Activated CD4-positive, alpha-beta T cell treated with anti-CD3 and anti-CD28 coated beads for 24 hours (primary cell): ENCODE measurements at regions not wholly inside any gene's neighbourhood (a gene's known extent, or its start where the extent isn't known, plus 50 kb on each side); places are given as distances from the start of the nearest gene placed in this dataset.

Source experiments
- DNase-seq, 2 donors: peaks; one replicate each; pipeline ENCODE4 v3.0.0-alpha.2; 2020; ENCODE audit warnings: low read depth in 2 of 2

- DNase-seq, result no peak
Measured at GRCh38 chr2:234768608-234769196, 183.1 kb upstream of the SH3BP4 start.

- DNase-seq, result no peak
Measured at GRCh38 chr2:234765279-234765678, 186.5 kb upstream of the SH3BP4 start.

- DNase-seq, result no peak
Measured at GRCh38 chr2:234764372-234764771, 187.4 kb upstream of the SH3BP4 start.

- DNase-seq, result no peak
Measured at GRCh38 chr2:234763002-234763873, 188.6 kb upstream of the SH3BP4 start.

GRCh38 chr2:234761910-234762309 is 189.9 kb upstream of the SH3BP4 start:
- DNase-seq, result no peak

- no peak for DNase-seq
Measured at GRCh38 chr2:234754126-234754525, 197.7 kb upstream of the SH3BP4 start.

- no peak for DNase-seq
Measured at GRCh38 chr2:234753701-234754100, 198.1 kb upstream of the SH3BP4 start.

- no peak for DNase-seq
Measured at GRCh38 chr2:234752966-234753365, 198.9 kb upstream of the SH3BP4 start.

GRCh38 chr2:234751275-234751973 is 200.4 kb upstream of the SH3BP4 start:
- DNase-seq, result no peak

GRCh38 chr2:234747833-234748559 is 203.8 kb upstream of the SH3BP4 start:
- no peak for DNase-seq

GRCh38 chr2:234747032-234747431 is 204.8 kb upstream of the SH3BP4 start:
- DNase-seq, result no peak

GRCh38 chr2:234745347-234745746 is 206.5 kb upstream of the SH3BP4 start:
- DNase-seq, result no peak

- no peak for DNase-seq
Measured at GRCh38 chr2:234741976-234742375, 209.8 kb upstream of the SH3BP4 start.

- DNase-seq, result no peak
Measured at GRCh38 chr2:234739061-234739460, 212.8 kb upstream of the SH3BP4 start.

- DNase-seq, result no peak
Measured at GRCh38 chr2:234735829-234736228, 216.0 kb upstream of the SH3BP4 start.

- no peak for DNase-seq
Measured at GRCh38 chr2:234733795-234734600, 217.8 kb upstream of the SH3BP4 start.

- no peak for DNase-seq
Measured at GRCh38 chr2:234733093-234733489, 218.7 kb upstream of the SH3BP4 start.

- no peak for DNase-seq
Measured at GRCh38 chr2:234732404-234733092, 219.3 kb upstream of the SH3BP4 start.

GRCh38 chr2:234731236-234731635 is 220.6 kb upstream of the SH3BP4 start:
- DNase-seq, result no peak

GRCh38 chr2:234730066-234730640 is 221.7 kb upstream of the SH3BP4 start:
- no peak for DNase-seq
